ENCODE measurements at regions not wholly inside any gene's neighbourhood (a gene's known extent, or its start where the extent isn't known, plus 50 kb on each side); places are given as distances from the start of the nearest gene placed in this dataset.

DNA sequence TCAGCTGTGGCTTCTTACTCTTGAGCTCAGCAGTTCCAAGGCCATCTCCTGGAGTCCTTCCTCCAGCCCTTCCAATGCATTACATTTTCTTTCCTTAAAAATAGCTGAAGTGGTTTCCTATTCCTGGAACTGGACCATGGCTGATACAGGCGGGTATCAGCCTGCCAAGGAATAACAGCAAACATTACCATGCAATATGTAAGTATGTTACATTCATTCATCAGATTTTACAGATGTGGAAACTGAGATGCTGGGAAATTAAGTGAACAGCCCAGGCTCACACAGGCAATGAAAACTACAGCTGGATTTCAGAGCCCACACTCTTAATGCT lies 100.4 kb downstream of the NRN1 start:
- TF ChIP-seq CTCF (IDR thresholded peaks at IDR 0.05) (no peak), EZH2phosphoT487 (IDR thresholded peaks at IDR 0.05) (no peak)

All from neural progenitor cell (in vitro differentiated cells).